HG03457 (cell line): ENCODE measurements at regions not wholly inside any gene's neighbourhood (a gene's known extent, or its start where the extent isn't known, plus 50 kb on each side); places are given as distances from the start of the nearest gene placed in this dataset.

Experiments
- ATAC-seq: cut with Tn5 transposase; IDR thresholded peaks from one replicate; pipeline ENCODE4 v1.9.1; 2021; ENCODE audit warnings: moderate number of reproducible peaks; ENCODE audit not compliant: unreplicated experiment

- ATAC-seq: no peak
Observed at GRCh38 chr15:46607077-46607476, 972.2 kb downstream of the SQOR start.

- no peak for ATAC-seq
Observed at GRCh38 chr15:46616033-46616432, 981.2 kb downstream of the SQOR start.

- no peak for ATAC-seq
Observed at GRCh38 chr15:46617507-46617906, 982.7 kb downstream of the SQOR start.

GRCh38 chr15:46618984-46619383, 984.2 kb downstream of the SQOR start:
- ATAC-seq: no peak

- ATAC-seq: no peak
Observed at GRCh38 chr15:46620392-46621013, 985.7 kb downstream of the SQOR start.

GRCh38 chr15:46622851-46623250, 988.0 kb downstream of the SQOR start:
- ATAC-seq: no peak

GRCh38 chr15:46636206-46636605, 1001.4 kb downstream of the SQOR start:
- ATAC-seq: no peak

GRCh38 chr15:46644501-46645481, 1010.0 kb downstream of the SQOR start:
- ATAC-seq: no peak

- ATAC-seq: no peak
Observed at GRCh38 chr15:46646490-46646889, 1011.7 kb downstream of the SQOR start.

- ATAC-seq: no peak
Observed at GRCh38 chr15:46647046-46647445, 1012.2 kb downstream of the SQOR start.

GRCh38 chr15:46652266-46652665, 1017.4 kb downstream of the SQOR start:
- ATAC-seq: no peak

- no peak for ATAC-seq
Observed at GRCh38 chr15:46654993-46655392, 1020.2 kb downstream of the SQOR start.

- no peak for ATAC-seq
Observed at GRCh38 chr15:46660096-46660842, 1025.4 kb downstream of the SQOR start.

- no peak for ATAC-seq
Observed at GRCh38 chr15:46670258-46670657, 1035.4 kb downstream of the SQOR start.

- ATAC-seq: no peak
Observed at GRCh38 chr15:46671336-46671735, 1036.5 kb downstream of the SQOR start.

GRCh38 chr15:46672041-46672440, 1037.2 kb downstream of the SQOR start:
- no peak for ATAC-seq

GRCh38 chr15:46676233-46677206, 1040.8 kb upstream of the SEMA6D start:
- no peak for ATAC-seq

GRCh38 chr15:46677491-46677890, 1039.8 kb upstream of the SEMA6D start:
- ATAC-seq: no peak

- ATAC-seq: no peak
Observed at GRCh38 chr15:46681901-46682300, 1035.4 kb upstream of the SEMA6D start.
